ENCODE measurements at regions not wholly inside any gene's neighbourhood (a gene's known extent, or its start where the extent isn't known, plus 50 kb on each side); places are given as distances from the start of the nearest gene placed in this dataset.

GRCh38 chr15:95078003-95078402 lies 846.6 kb downstream of the MCTP2 start:
- Histone ChIP-seq H3K27me3 (replicated peaks in 1 of 4; ENCODE audit: control insufficient read depth in 3 of 4, extremely low read depth in 1 of 4, insufficient read depth in 3 of 4, low read length in 3 of 4) (no peaks in the 10 kb centered on the region), H3K18ac (ENCODE audit: extremely low read depth, low read length) (no peak overlapping the region), H3K4me2 (ENCODE audit: insufficient read depth in 1 of 2, low read depth in 2 of 2, low read length in 2 of 2) (no peak overlapping the region), H4K8ac (ENCODE audit: extremely low read depth, insufficient read depth, low read length) (no peak overlapping the region), H3K14ac (ENCODE audit: insufficient read length) (no peak overlapping the region), H3K36me3 (ENCODE audit: control insufficient read depth in 2 of 4, insufficient read depth in 4 of 4, low read length in 3 of 4) (no peaks in the 10 kb centered on the region), H3K4me1 (replicated peaks in 1 of 4; ENCODE audit: control insufficient read depth in 3 of 4, insufficient read depth in 4 of 4, low read length in 3 of 4) (no peaks in the 10 kb centered on the region), H3K79me1 (ENCODE audit: low read depth, low read length) (no peaks in the 10 kb centered on the region), H2AFZ (ENCODE audit: low read length) (no peak overlapping the region), H2BK15ac (ENCODE audit: low read length) (no peak overlapping the region), H2BK5ac (ENCODE audit: low read depth, low read length) (no peak overlapping the region), H3K27ac (ENCODE audit: low read depth, low read length) (no peak overlapping the region), H3K4ac (replicated peaks; ENCODE audit: insufficient read length, low read depth, low read length) (no peak overlapping the region), H2BK120ac (replicated peaks; ENCODE audit: low read depth, low read length) (no peak overlapping the region), H4K5ac (ENCODE audit: insufficient read length, low read depth, low read length) (no peak overlapping the region), H3K4me3 (ENCODE audit: extremely low read depth in 1 of 4, insufficient read depth in 2 of 4, low read depth in 3 of 4, low read length in 4 of 4) (no peak overlapping the region), H3K9me3 (ENCODE audit: insufficient read depth in 2 of 2, low read depth in 1 of 2, low read length in 1 of 2) (no peaks in the 10 kb centered on the region), H4K91ac (replicated peaks; ENCODE audit: insufficient read length, low read length) (no peak overlapping the region), H2BK12ac (ENCODE audit: low read depth, low read length) (no peak overlapping the region), H4K20me1 (replicated peaks in 1 of 2; ENCODE audit: control insufficient read depth in 1 of 2, insufficient read depth in 2 of 2, low read length in 2 of 2) (no peaks in the 10 kb centered on the region), H3K9ac (replicated peaks in 1 of 4; ENCODE audit: extremely low read depth in 1 of 4, low read depth in 3 of 4, low read length in 3 of 4) (no peak overlapping the region), H3K79me2 (ENCODE audit: control insufficient read depth in 1 of 2, insufficient read depth in 2 of 2, low read length in 2 of 2) (no peaks in the 10 kb centered on the region), H2BK20ac (ENCODE audit: low read length) (no peak overlapping the region), H3K23me2 (ENCODE audit: low read depth, low read length) (no peaks in the 10 kb centered on the region), H3K56ac (replicated peaks; ENCODE audit: insufficient read length, low read depth, low read length) (no peak overlapping the region), H3K23ac (ENCODE audit: insufficient read length) (no peak overlapping the region), H2AK5ac (ENCODE audit: low read depth, low read length) (no peak overlapping the region)
- POLR2A ChIA-PET (ENCODE audit: partially characterized antibody): no interaction called here
- no peak for FAIRE-seq
- 93% methylated on average over 2 of the region's 2 CpGs; no CpG with 5 or more reads in 1 of the 2 experiments for WGBS, 2 experiments (ENCODE audit: extremely low coverage in 1 of 2, insufficient coverage in 1 of 2, insufficient read length in 1 of 2, insufficient replicate concordance in 2 of 2, low coverage in 1 of 2, low lambda C conversion rate in 2 of 2, missing lambda C conversion rate in 1 of 2)
- no peak for DNase-seq (ENCODE audit: low read depth in 1 of 2, low spot score in 2 of 2)
- CTCF ChIA-PET (ENCODE audit: partially characterized antibody): no interaction called here
- TF ChIP-seq JUND (IDR thresholded peaks at IDR 0.05; ENCODE audit: low read length) (no peak), HDAC6 (IDR thresholded peaks at IDR 0.05; ENCODE audit: low read depth, low read length) (no peak), FOSL1 (IDR thresholded peaks at IDR 0.05; ENCODE audit: insufficient read depth, low read depth, low read length) (no peak), SP4 (IDR thresholded peaks at IDR 0.05; ENCODE audit: low read length) (no peak), TCF12 (IDR thresholded peaks at IDR 0.05; ENCODE audit: low read depth, low read length) (no peak), USF2 (IDR thresholded peaks at IDR 0.05; ENCODE audit: low read length) (no peak), ZNF274 (IDR thresholded peaks at IDR 0.05; ENCODE audit: borderline replicate concordance, extremely low read depth, low read length) (no peak), GTF2F1 (IDR thresholded peaks at IDR 0.05; ENCODE audit: borderline replicate concordance, low read depth, low read length) (no peak), RBBP5 (IDR thresholded peaks at IDR 0.05; ENCODE audit: borderline replicate concordance, low read depth, low read length) (no peak), CHD1 (IDR thresholded peaks at IDR 0.05; ENCODE audit: low read depth, low read length) (no peak), POU5F1 (IDR thresholded peaks at IDR 0.05; ENCODE audit: low read depth, low read length) (no peak), SIRT6 (IDR thresholded peaks at IDR 0.05; ENCODE audit: low read length) (no peak), RNF2 (IDR thresholded peaks at IDR 0.05; ENCODE audit: borderline replicate concordance, low read depth, low read length, missing control alignments, poor library complexity, severe bottlenecking) (no peak), EP300 (IDR thresholded peaks at IDR 0.05; ENCODE audit: borderline replicate concordance in 1 of 2, low read depth in 2 of 2, low read length in 2 of 2) (no peak), CREB1 (IDR thresholded peaks at IDR 0.05) (no peak)

Data from H1 (cell line).